ENCODE measurements at regions not wholly inside any gene's neighbourhood (a gene's known extent, or its start where the extent isn't known, plus 50 kb on each side); places are given as distances from the start of the nearest gene placed in this dataset.

GRCh38 chr3:163863146-163863545 is 1215.2 kb downstream of the SI start:
- no peak for TF ChIP-seq POLR2AphosphoS5 (IDR thresholded peaks at IDR 0.05)
- no peak for TF ChIP-seq CTCF (IDR thresholded peaks at IDR 0.05)
- TF ChIP-seq EP300 (IDR thresholded peaks at IDR 0.05): no peak
- TF ChIP-seq POLR2A (IDR thresholded peaks at IDR 0.05): no peak
